Left lung (tissue), 4 donors: ENCODE measurements at regions not wholly inside any gene's neighbourhood (a gene's known extent, or its start where the extent isn't known, plus 50 kb on each side); places are given as distances from the start of the nearest gene placed in this dataset.

Experiments
- ATAC-seq: fragments of 200-7000 bp; cut with Tn5 transposase; one replicate; pipeline ENCODE4 v1.9.1; 2020; ENCODE audit warnings: moderate library complexity
- DNase-seq, 4 donors: peaks; one replicate each; pipeline ENCODE4 v3.0.0-alpha.2; 2013 to 2020
- H3K27ac ChIP-seq, 2 donors: fragments of 200-600 bp; sonication (generic) in 1 of 2; one replicate each; pipeline versions ENCODE4 v1.5.0 to v1.8.0; 2020 to 2021
- H3K27me3 ChIP-seq, 2 donors: fragments of 200-600 bp; sonication (generic) in 1 of 2; one replicate each; pipeline versions ENCODE4 v1.5.0 to v1.8.0; 2020 to 2021
- H3K36me3 ChIP-seq, 2 donors: fragments of 200-600 bp; sonication (generic) in 1 of 2; one replicate each; pipeline versions ENCODE4 v1.5.0 to v1.8.0; 2020 to 2021
- H3K4me1 ChIP-seq, 2 donors: fragments of 200-600 bp; one replicate each; pipeline ENCODE4 v1.8.0; 2021
- H3K4me3 ChIP-seq, 2 donors: fragments of 200-600 bp; sonication (generic) in 1 of 2; one replicate each; pipeline versions ENCODE4 v1.5.0 to v1.8.0; 2020 to 2021; ENCODE audit warnings: mild to moderate bottlenecking in 1 of 2
- H3K9me3 ChIP-seq, 2 donors: fragments of 200-600 bp; sonication (generic) in 1 of 2; one replicate each; pipeline versions ENCODE4 v1.5.0 to v1.8.0; 2020 to 2021
- CTCF ChIP-seq, 2 donors: fragments of 200-600 bp; sonication (generic) in 1 of 2; IDR thresholded peaks; one replicate each; pipeline versions ENCODE4 v1.5.0 to v1.8.0; 2021; ENCODE audit warnings: antibody characterized with exemption in 2 of 2
- intact Hi-C, 2 donors: fragments of 100-400 bp; cut with DNase I; formaldehyde crosslinking; loops; one replicate each; pipeline versions ENCODE4 v1.11.2 to v1.14.2; 2022
- donor health status: DM: no; HTN: yes; CAD: no.
- donor health status: DM: no; HTN: no; CAD: no.

GRCh38 chr1:37398096-37398495 is 76.3 kb upstream of the ZC3H12A start:
- no peak overlapping the region for H3K4me3 ChIP-seq
- H3K9me3 ChIP-seq: no peaks in the 10 kb centered on the region
- intact Hi-C loops: no loop called here
- peaks cover 0 to 48% of the 10 kb centered on the region in 2 donors for H3K27me3 ChIP-seq
- no peaks in the 10 kb centered on the region for H3K36me3 ChIP-seq
- H3K27ac ChIP-seq: no peak overlapping the region
- no peak for TF ChIP-seq CTCF (IDR thresholded peaks at IDR 0.05)
- no peaks in the 10 kb centered on the region for H3K4me1 ChIP-seq
- DNase-seq: no peak
- ATAC-seq: no peak

DNA sequence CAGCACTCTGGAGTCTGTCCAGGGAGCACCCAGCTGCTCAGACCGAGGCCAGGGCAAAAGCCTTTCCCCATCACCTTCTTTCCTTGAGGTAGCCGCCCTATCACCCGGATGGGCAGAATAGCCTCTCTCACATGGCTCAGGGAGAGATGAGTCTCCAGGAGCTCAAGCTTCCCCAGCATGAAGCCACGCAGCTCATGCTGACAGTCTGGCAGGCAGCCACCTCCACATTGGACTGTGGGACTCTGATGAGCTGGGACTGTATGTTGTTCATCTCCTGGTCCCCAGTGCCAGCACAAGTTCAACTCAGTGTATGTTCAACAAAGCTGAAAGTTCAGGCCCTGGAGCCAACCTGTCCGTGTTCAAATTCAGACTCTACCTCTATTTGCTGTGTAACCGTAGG is 75.2 kb upstream of the ZC3H12A start:
- H3K27me3 ChIP-seq: peaks cover 0 to 37% of the 10 kb centered on the region in 2 donors
- H3K4me1 ChIP-seq: no peaks in the 10 kb centered on the region
- intact Hi-C loops: no loop called here
- H3K36me3 ChIP-seq: no peaks in the 10 kb centered on the region
- DNase-seq (no peak), ATAC-seq (no peak)
- TF ChIP-seq CTCF (IDR thresholded peaks at IDR 0.05): no peak
- no peaks in the 10 kb centered on the region for H3K9me3 ChIP-seq
- H3K27ac ChIP-seq: no peak overlapping the region
- no peak overlapping the region for H3K4me3 ChIP-seq

DNA sequence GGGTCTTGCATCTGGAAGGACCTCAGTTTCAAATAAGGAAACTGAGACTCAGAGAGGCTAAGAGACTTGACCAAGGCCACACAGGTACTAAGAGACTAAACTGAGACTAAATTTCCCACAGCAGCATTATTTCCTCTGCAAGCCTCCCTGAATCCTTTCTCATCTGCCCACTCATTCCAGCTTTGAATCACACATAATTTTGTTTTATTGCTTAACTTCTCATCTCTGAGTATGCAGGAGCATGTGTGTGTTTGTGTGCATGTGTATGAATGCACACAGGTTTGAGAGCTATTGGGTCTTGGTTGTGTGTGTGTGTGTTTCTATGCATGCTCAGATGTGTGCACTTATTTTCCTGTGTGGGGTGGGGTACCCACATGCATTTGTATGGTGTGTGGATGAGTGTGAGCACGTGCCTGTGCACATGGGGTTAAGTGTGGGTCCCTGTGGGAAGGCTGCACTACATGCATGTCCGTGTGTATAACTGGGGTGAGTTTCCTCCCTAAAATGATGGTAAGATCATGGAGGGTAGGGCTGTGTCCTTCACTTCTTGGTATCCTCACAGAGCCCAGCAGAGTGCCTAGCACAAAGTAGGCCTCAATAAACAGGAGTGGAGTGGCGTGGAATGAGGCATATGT is 74.4 kb upstream of the ZC3H12A start:
- Histone ChIP-seq H3K4me1 (no peaks in the 10 kb centered on the region), H3K36me3 (no peaks in the 10 kb centered on the region), H3K27me3 (peaks cover 0 to 30% of the 10 kb centered on the region in 2 donors), H3K4me3 (no peak overlapping the region), H3K9me3 (no peaks in the 10 kb centered on the region), H3K27ac (no peak overlapping the region)
- intact Hi-C loops: no loop called here
- no peak for DNase-seq
- TF ChIP-seq CTCF (IDR thresholded peaks at IDR 0.05): no peak
- no peak for ATAC-seq

DNA sequence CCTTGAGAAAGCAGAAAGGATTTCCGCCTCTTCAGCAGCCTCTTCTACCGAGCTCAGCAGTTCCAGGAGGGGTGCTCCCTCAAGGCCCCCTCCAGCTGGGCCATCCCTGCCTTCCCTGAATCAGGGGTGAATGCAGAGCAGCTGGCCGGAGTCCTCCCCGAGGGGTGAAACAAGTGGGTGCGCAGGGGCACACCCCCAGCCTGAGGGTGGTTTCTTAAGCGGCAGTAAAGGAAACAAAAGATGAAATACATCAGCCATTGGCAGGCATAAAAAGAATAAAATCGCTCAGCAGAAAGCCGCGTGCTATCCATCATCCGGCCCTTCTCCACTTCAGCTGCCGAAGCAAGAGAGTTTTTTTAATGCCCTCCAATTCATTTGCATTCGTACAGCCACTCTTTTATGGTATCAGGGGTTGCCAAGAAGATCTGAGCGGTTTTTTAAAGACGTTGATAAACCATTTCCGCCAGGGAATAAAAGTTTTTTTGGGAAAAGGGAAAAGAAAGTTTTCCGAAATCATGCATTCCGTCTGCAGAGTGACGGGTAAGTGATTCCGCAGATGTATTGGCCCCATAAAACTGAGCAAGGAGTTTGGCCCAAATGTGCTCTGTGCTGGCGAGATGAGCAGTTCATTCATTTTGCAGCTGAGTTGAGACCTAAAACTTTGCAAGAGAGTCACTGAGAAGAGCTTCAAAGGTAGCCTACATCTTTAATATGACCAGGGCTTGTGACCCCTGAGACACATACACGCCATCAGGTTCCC is 73.7 kb upstream of the ZC3H12A start:
- ATAC-seq (no peak), DNase-seq (no peak)
- H3K27ac ChIP-seq: no peak overlapping the region
- H3K36me3 ChIP-seq: no peaks in the 10 kb centered on the region
- H3K9me3 ChIP-seq: no peaks in the 10 kb centered on the region
- H3K4me1 ChIP-seq: no peaks in the 10 kb centered on the region
- TF ChIP-seq CTCF (IDR thresholded peaks at IDR 0.05): no peak
- intact Hi-C loops: no loop called here
- H3K27me3 ChIP-seq: peaks cover 0 to 23% of the 10 kb centered on the region in 2 donors
- H3K4me3 ChIP-seq: no peak overlapping the region

DNA sequence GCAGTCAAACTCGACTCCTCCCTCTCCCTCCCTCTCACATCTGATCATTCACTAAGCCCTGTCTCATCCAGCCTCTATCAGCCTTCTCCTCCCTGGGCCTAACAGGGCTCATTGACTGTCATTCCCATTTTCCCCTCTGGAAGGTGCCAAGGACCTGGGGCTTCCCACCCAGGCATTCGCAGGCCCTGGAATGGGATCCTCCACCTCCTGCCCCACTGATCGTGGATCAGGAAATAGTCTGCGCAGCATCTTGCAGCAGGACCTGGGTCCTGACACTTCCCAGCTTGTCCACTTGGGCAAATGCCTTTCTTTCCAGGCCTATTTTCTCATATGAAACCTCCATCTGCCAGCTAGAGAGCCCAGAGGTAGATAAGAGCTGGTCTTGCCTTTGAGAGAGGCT is 71.2 kb upstream of the ZC3H12A start:
- ATAC-seq (no peak), DNase-seq (no peak)
- intact Hi-C loops: no loop called here
- H3K9me3 ChIP-seq: no peaks in the 10 kb centered on the region
- H3K4me1 ChIP-seq: no peaks in the 10 kb centered on the region
- no peak overlapping the region for H3K4me3 ChIP-seq
- TF ChIP-seq CTCF (IDR thresholded peaks at IDR 0.05): no peak
- no peak overlapping the region for H3K27ac ChIP-seq
- H3K36me3 ChIP-seq: no peaks in the 10 kb centered on the region
- no peaks in the 10 kb centered on the region for H3K27me3 ChIP-seq
